ENCODE measurements at regions not wholly inside any gene's neighbourhood (a gene's known extent, or its start where the extent isn't known, plus 50 kb on each side); places are given as distances from the start of the nearest gene placed in this dataset.

DNA sequence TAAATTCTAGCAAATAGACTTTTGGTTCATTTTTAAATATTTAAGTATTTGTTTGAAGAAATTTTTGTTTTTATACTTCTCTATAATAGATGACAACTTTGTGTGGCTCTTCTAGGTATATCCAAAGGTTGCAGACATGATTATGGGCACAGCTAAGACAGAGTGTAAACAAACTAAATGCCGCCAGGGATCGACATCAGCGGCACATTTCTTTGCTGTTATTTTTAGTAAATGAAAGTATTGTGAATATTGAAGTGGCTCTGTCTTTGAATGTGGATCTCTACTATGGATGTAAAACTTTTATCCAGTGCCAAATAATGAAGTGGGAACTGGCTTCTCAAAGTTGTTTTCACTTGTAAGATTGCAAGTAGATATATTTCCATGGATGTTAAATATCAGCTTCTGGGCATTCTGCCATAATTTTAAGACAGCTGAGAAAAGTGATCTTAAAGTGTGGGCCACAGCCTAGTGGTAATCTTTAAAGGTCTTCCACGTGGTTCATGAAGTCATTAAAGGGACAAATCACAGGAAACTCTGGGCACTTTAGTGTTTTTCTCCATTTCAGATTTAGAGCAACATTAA is 589.9 kb downstream of the ZNF608 start:
- no peak for DNase-seq (ENCODE audit: low spot score)
- Histone ChIP-seq H3K27ac (no peak overlapping the region), H3K4me3 (no peak overlapping the region)
- TF ChIP-seq, protein P1, sequence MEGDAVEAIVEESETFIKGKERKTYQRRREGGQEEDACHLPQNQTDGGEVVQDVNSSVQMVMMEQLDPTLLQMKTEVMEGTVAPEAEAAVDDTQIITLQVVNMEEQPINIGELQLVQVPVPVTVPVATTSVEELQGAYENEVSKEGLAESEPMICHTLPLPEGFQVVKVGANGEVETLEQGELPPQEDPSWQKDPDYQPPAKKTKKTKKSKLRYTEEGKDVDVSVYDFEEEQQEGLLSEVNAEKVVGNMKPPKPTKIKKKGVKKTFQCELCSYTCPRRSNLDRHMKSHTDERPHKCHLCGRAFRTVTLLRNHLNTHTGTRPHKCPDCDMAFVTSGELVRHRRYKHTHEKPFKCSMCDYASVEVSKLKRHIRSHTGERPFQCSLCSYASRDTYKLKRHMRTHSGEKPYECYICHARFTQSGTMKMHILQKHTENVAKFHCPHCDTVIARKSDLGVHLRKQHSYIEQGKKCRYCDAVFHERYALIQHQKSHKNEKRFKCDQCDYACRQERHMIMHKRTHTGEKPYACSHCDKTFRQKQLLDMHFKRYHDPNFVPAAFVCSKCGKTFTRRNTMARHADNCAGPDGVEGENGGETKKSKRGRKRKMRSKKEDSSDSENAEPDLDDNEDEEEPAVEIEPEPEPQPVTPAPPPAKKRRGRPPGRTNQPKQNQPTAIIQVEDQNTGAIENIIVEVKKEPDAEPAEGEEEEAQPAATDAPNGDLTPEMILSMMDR (IDR thresholded peaks at IDR 0.05) = no peak

DNA sequence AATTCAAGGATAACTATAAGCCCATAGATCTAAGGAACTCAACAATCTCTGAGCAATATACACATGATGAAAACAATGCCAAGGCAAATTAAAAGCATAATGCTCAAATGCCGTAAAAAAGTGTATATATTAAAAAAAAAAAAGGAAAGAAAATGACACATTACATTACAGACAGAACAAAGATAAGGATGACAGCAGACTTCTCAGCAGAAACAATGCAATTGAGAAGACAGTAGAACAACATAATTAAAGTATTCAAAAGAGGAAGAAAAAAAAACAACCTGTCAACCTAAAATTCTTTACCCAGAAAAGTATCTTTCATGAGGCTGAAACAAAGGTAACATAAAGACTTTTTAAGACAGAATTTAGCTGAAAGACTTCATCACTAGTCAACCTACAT is 591.7 kb downstream of the ZNF608 start:
- Histone ChIP-seq H3K27ac (no peak overlapping the region), H3K4me3 (no peak overlapping the region)
- DNase-seq (ENCODE audit: low spot score) = no peak
- TF ChIP-seq, protein P1 (IDR thresholded peaks at IDR 0.05) = no peak

DNA sequence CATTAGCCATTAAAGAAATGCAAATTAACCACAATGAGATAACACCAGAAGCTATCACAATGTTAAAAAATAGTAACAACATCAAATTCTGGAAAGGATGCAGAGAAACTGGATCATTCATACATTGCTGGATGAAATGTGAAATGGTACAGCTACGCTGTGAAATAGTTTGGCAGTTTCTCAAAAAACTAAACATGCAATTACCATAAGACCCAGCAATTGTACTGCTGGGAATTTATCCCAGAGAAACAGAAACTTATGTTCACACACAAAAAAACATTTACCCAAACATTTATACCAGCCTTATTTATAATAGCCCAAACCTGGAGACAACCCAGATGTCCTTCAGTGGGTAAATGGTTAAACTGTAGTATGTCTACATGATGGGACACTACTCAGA is 592.9 kb downstream of the ZNF608 start:
- TF ChIP-seq, protein P1 (IDR thresholded peaks at IDR 0.05) = no peak

DNA sequence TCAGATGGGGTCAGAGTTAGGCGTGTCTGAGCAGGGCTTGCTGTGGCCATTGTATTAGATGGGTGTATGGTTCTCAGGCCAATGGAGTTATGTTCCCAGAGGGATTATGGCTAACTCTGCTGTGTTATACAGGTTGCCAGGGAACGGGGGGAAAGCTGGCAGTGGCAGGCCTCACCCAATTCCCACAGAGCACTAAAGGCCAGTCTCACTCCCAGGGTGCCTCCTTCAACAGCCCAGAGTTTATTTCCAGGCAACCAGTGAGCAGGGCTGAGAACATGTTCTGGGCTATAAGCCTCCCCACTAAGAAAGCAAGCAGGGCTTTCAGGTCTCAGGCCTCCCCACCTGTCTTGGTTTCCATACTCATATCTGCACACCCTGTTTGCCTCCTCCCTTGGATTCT is 597.9 kb downstream of the ZNF608 start:
- TF ChIP-seq, protein P1 (IDR thresholded peaks at IDR 0.05) = no peak
- Histone ChIP-seq H3K4me3 (no peak overlapping the region), H3K27ac (no peak overlapping the region)
- DNase-seq (ENCODE audit: low spot score) = no peak

More for the DNA sequence above, 592.9 kb downstream of the ZNF608 start:
- Histone ChIP-seq H3K4me3 (no peak overlapping the region), H3K27ac (no peak overlapping the region)
- DNase-seq (ENCODE audit: low spot score) = no peak

DNA sequence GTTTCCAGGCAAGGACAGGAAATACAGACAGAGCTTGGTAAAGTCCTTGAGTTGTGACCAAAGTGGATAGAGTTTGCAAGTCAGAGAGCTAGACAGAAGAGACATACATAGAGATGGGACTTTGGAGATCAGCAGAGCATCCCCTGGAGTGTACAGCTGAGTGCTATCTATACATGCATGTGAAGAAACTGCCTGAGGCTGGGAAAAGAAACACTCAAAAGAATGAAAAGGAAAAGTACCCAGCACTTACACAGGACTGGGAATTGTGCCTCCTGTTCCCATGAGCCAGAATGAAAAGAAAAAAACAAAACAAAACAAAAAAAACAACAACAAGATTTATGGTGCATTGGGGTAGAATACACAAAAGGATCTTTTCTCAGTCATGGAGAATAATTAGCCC is 606.4 kb downstream of the ZNF608 start:
- DNase-seq (ENCODE audit: low spot score) = no peak
- Histone ChIP-seq H3K4me3 (no peak overlapping the region), H3K27ac (no peak overlapping the region)
- TF ChIP-seq, protein P1 (IDR thresholded peaks at IDR 0.05) = no peak

DNA sequence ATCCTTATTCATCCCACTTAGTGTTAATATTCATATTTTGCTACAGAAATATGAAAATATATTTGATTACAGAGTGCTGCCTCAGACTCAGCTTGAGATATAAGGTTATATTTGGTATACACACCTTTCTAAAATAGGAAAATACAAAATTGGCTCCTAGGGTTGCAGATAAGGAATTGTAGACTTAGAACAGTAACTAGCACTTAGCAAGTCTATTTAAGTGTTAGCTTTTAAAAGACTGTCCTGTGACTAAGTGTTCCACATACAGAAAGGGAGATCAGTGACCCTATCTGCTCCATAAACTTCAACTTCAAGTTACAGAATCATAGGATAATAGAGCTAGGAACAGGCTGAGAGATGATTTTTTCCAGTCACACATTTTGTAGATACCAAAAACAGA is 607.0 kb downstream of the ZNF608 start:
- H3K4me3 ChIP-seq = no peak overlapping the region
- DNase-seq (ENCODE audit: low spot score) = no peak
- TF ChIP-seq, protein P1 (IDR thresholded peaks at IDR 0.05) = no peak
- H3K27ac ChIP-seq = no peak overlapping the region

DNA sequence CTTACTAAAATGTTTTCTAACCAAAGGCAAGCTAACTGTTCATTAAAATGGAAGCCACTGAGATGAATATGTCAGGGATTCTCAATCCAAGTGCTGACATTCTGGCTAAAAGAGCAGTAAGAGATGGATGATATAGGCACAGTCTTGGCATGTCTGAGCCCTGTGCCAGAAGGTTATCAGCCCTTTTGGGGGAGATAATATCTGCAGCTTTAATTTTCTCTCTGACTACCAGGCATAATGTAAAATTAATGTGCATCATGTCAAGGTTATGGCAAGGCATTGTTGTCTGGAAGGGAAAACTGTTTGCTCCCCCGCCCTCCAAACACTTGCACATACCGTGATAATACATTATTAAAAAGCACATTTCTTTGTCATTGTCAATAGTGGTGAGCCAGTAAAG is 609.8 kb downstream of the ZNF608 start:
- H3K4me3 ChIP-seq = no peak overlapping the region
- TF ChIP-seq, protein P1 (IDR thresholded peaks at IDR 0.05) = no peak
- no peak overlapping the region for H3K27ac ChIP-seq
- DNase-seq (ENCODE audit: low spot score) = no peak
